ENCODE measurements at regions not wholly inside any gene's neighbourhood (a gene's known extent, or its start where the extent isn't known, plus 50 kb on each side); places are given as distances from the start of the nearest gene placed in this dataset.

DNA sequence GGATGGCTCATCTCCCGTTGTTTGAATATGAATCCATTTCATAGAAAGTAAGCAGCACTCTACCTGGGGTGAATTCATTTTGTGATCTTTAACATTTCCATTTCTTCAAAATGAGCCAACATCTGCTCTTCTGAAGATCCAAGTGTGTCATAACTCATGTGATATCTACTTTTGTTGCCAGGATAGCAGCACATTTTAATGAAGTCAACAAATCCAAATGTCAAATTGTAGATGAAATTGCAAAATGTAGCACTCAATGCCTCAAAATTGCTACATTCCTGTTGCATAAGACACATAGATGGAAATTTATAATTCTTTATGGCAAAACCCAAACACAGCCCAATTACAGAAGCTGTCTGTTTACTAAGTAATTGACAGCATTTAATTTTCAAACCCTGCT lies 360.7 kb downstream of the TMX3 start:
- TF ChIP-seq, protein P1, sequence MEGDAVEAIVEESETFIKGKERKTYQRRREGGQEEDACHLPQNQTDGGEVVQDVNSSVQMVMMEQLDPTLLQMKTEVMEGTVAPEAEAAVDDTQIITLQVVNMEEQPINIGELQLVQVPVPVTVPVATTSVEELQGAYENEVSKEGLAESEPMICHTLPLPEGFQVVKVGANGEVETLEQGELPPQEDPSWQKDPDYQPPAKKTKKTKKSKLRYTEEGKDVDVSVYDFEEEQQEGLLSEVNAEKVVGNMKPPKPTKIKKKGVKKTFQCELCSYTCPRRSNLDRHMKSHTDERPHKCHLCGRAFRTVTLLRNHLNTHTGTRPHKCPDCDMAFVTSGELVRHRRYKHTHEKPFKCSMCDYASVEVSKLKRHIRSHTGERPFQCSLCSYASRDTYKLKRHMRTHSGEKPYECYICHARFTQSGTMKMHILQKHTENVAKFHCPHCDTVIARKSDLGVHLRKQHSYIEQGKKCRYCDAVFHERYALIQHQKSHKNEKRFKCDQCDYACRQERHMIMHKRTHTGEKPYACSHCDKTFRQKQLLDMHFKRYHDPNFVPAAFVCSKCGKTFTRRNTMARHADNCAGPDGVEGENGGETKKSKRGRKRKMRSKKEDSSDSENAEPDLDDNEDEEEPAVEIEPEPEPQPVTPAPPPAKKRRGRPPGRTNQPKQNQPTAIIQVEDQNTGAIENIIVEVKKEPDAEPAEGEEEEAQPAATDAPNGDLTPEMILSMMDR (conservative IDR thresholded peaks at IDR 0.05) = no peak
- no peak for TF ChIP-seq ZFX (IDR thresholded peaks at IDR 0.05)

All from C4-2B (cell line).